Mesodermal cell (in vitro differentiated cells): ENCODE measurements at regions not wholly inside any gene's neighbourhood (a gene's known extent, or its start where the extent isn't known, plus 50 kb on each side); places are given as distances from the start of the nearest gene placed in this dataset.

Experiments
- H3K27ac ChIP-seq: 2 replicates; pipeline ENCODE4 v1.7.0; 2013; ENCODE audit warnings: mild to moderate bottlenecking, low read depth, low read length, moderate library complexity; ENCODE audit not compliant: severe bottlenecking
- H3K36me3 ChIP-seq: 2 replicates; pipeline ENCODE4 v1.7.1; 2013; ENCODE audit warnings: mild to moderate bottlenecking, low read length, moderate library complexity; ENCODE audit not compliant: control insufficient read depth, insufficient read depth
- H3K4me1 ChIP-seq: one replicate; pipeline ENCODE4 v1.7.1; 2013; ENCODE audit warnings: mild to moderate bottlenecking, low read length; ENCODE audit not compliant: insufficient read depth, control insufficient read depth, poor library complexity, severe bottlenecking
- H3K4me3 ChIP-seq: 2 replicates; pipeline ENCODE4 v1.7.0; 2013; ENCODE audit warnings: low read length, control low read depth, mild to moderate bottlenecking; ENCODE audit not compliant: insufficient read depth, poor library complexity, severe bottlenecking; ENCODE audit errors: extremely low read depth
- H3K9me3 ChIP-seq: 2 replicates; pipeline ENCODE4 v1.7.1; 2013; ENCODE audit warnings: mild to moderate bottlenecking, low read length, moderate library complexity; ENCODE audit not compliant: control insufficient read depth
- WGBS, 2 experiments: methylation state at CpG; one replicate each; pipeline ENCODE4 v1.1.5; 2013; ENCODE audit warnings: missing lambda C conversion rate in 2 of 2; ENCODE audit not compliant: insufficient coverage in 2 of 2; 5-methylcytosine and 5-hydroxymethylcytosine counted together

DNA sequence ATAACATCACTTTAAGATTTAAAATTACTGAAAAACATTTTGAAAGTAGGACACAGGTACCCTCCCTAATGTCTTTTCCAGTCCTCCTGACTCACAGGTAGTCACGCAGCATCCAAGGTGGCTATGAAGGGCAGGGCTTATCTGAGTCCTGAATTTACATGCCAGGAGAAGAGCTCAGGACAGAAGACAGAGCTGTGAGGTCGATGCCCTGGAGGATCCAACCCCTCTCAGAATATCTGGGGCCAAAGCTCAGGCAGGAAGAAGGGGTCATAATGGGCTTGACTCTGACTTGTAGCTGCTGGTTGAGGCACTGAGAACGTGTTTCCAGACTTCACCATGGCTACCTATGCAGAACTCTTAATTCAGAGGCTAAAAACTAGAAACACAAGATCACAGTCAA, 177.5 kb downstream of the AASDH start:
- 67 to 88% methylated on average over 1 of the region's 3 CpGs for WGBS, 2 experiments

DNA sequence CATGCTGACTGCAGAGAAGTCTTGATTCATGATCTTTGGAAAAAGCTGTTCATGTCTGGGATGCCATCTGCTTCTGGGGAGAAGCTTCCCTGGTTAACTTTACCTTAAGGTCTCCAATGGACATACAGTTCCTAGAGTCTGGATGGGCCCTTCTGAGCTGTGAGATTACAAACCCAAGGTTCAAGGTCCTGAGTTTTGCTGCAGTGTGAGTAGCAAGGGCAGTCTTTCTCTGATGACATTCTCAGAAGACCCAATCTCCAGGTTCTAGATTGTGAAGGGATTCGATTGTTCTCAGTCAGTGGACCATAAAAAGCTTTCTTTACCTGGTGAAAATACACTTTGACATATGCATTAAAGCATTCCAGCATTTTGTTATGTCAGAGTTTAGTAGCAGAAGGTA, 179.2 kb downstream of the AASDH start:
- Histone ChIP-seq H3K9me3 (peaks cover 7% of the 10 kb centered on the region), H3K36me3 (peaks cover 4% of the 10 kb centered on the region), H3K4me3 (no peak overlapping the region), H3K27ac (no peak overlapping the region), H3K4me1 (no peaks in the 10 kb centered on the region)
- WGBS, 2 experiments: 29% methylated on average over 1 of the region's 1 CpG; no CpG with 5 or more reads in 1 of the 2 experiments

More for the DNA sequence above, 177.5 kb downstream of the AASDH start:
- Histone ChIP-seq H3K36me3 (peaks cover 4% of the 10 kb centered on the region), H3K4me1 (no peaks in the 10 kb centered on the region), H3K9me3 (peaks cover 7% of the 10 kb centered on the region), H3K27ac (no peak overlapping the region), H3K4me3 (no peak overlapping the region)

DNA sequence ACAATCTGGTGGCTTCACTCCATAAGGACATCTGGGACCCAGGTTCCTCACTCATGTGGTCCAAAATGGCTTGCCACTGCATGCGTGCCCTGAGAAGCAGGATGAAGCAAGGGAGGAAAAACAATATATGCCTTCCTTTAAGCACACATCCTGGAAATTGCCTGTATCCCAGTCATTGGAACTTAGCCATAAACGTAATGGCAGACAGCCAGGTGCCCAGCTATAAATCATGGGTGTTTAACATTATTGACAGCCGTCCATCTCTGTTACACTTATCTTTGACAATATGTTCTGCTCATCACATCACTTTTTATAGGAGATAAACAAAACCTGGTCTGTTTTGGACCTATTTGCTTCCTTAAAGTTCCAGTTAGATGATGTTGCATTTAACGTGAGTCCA, 181.0 kb downstream of the AASDH start:
- Histone ChIP-seq H3K27ac (no peak overlapping the region), H3K9me3 (peaks cover 4% of the 10 kb centered on the region), H3K36me3 (peaks cover 4% of the 10 kb centered on the region), H3K4me1 (no peaks in the 10 kb centered on the region), H3K4me3 (no peak overlapping the region)
- 96 to 100% methylated on average over 2 to 3 of the region's 4 CpGs for WGBS, 2 experiments

DNA sequence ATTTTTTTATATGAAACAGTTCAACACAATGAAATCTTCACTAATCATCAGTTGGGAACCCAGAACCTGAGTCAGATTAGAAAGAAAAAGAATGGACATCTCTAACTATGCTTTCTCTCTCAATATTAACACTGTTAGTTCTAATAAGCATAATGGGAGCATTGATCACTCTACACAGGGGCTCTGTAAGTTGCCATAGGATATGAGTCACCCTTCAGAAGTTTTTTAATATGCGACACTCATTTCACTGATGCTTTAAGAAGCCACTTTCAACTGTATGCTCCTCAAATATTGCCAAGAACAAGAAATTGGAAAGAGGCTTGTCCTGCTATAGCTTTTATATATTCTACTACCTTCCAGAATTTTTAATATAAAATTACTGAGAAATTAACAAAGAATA, 187.0 kb downstream of the AASDH start:
- Histone ChIP-seq H3K36me3 (no peaks in the 10 kb centered on the region), H3K9me3 (no peaks in the 10 kb centered on the region)
- 75% methylated on average over 1 of the region's 1 CpG; no CpG with 5 or more reads in 1 of the 2 experiments for WGBS, 2 experiments

DNA sequence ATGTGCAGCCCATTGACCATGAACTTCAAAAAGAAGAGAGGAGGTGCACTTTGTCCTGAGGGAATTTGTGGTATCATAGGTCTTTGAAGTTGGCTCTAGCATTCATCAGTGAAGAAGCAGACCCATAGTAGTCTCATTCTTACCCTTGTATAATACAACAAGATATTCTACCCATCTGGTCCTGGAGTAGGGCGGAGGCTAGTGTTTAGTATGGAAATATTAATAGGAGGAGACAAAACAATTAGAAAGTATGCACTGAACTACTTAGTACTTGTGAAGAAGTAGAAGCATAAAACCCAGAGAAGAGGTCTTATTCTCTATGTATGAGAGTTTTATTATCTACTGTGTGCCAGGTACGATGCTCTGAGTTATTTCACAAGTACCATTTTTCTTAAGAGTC, 189.0 kb downstream of the AASDH start:
- H3K36me3 ChIP-seq: no peaks in the 10 kb centered on the region
- H3K4me3 ChIP-seq: no peak overlapping the region
- H3K9me3 ChIP-seq: no peaks in the 10 kb centered on the region
- 100% methylated on average over 1 of the region's 2 CpGs; no CpG with 5 or more reads in 1 of the 2 experiments for WGBS, 2 experiments
- H3K27ac ChIP-seq: no peak overlapping the region
- peaks cover 8% of the 10 kb centered on the region for H3K4me1 ChIP-seq

More for the DNA sequence above, 187.0 kb downstream of the AASDH start:
- H3K4me1 ChIP-seq: peaks cover 8% of the 10 kb centered on the region
- H3K4me3 ChIP-seq: no peak overlapping the region
- H3K27ac ChIP-seq: no peak overlapping the region

DNA sequence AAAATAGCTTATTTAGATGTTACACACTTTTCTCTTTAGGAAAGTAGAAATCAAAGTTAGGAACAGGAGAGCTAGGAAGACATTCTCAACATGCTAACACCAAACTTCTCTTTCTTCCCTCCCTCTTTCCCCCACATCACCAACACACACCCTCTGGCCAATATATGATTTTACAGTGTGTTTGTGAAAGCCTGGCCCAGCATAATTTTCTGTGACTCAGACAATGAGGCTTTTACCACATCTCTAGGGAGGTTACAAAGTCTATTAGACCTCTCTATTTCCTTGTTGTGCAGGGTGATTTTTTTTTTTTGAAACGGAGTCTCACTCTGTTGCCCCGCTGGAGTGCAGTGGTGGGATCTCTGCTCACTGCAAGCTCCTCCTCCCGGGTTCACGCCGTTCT, 189.9 kb downstream of the AASDH start:
- Histone ChIP-seq H3K27ac (no peak overlapping the region), H3K4me1 (peaks cover 8% of the 10 kb centered on the region), H3K36me3 (no peaks in the 10 kb centered on the region), H3K9me3 (no peaks in the 10 kb centered on the region), H3K4me3 (no peak overlapping the region)
- 94 to 96% methylated on average over 4 of the region's 5 CpGs for WGBS, 2 experiments

DNA sequence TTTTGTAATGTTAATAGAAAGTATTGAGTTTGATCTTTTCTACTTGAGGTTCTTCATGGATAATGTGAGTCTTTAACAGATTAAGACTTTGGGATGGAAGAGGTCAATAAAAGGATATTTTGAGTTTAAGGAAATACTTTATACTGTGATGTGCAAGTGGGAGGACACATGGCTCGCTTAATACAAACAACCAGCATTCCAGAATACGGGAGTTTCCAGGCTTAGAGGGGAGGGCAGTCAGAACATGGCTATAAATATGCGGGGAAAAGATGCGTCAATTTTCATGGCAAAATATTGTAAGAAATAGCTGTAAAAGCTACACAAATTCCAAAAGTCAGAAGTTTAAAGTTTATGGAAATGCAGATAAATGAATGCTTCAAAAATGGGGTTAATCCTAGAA, 192.3 kb downstream of the AASDH start:
- no peak overlapping the region for H3K27ac ChIP-seq
- H3K9me3 ChIP-seq: peaks cover 7% of the 10 kb centered on the region
- no CpG with 5 or more reads among the region's 4 CpGs for WGBS, 2 experiments
- H3K36me3 ChIP-seq: peaks cover 4% of the 10 kb centered on the region
- H3K4me3 ChIP-seq: no peak overlapping the region
- H3K4me1 ChIP-seq: peaks cover 2% of the 10 kb centered on the region

DNA sequence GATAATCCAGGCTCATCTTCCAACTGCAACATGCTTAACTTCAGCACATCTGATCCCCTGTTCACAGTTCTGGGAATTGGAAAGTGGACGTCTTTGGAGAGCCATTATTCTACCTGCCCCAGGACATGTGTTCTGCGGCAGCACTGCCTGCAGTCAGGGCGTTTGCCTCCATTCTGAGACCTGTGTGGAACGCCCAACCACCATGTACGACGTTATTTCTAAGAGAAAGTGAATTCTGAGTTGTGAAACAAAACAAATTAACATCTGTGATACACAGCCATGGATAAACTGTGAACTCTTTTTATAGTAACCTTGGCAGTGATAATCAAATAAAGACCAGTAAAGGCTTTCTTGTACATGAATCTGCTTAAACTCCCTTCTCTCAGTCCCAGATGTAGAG, 195.8 kb downstream of the AASDH start:
- Histone ChIP-seq H3K9me3 (peaks cover 7% of the 10 kb centered on the region), H3K36me3 (peaks cover 4% of the 10 kb centered on the region), H3K27ac (no peak overlapping the region), H3K4me3 (no peak overlapping the region), H3K4me1 (no peaks in the 10 kb centered on the region)
- WGBS, 2 experiments: 92 to 97% methylated on average over 4 to 6 of the region's 6 CpGs

DNA sequence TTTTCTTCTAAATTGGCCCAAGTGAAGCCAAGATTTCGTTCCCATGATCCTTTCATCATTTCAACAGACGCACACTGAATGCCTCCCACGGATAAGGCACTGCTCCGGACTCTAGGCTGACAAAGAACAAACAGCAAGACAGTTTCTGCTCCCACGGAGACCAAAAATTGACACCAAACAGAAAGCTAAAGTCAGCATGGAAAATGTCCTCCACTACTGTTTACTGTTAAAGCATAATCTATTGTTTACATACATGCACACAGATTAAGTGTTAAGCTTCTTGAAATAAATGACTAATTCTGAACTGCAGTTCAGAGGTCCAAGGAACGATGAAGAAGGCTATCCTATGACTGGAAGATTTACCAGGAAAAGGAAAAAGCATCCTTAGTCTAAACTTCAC, 199.6 kb downstream of the AASDH start:
- peaks cover 7% of the 10 kb centered on the region for H3K9me3 ChIP-seq
- no peak overlapping the region for H3K4me3 ChIP-seq
- H3K27ac ChIP-seq: no peak overlapping the region
- H3K4me1 ChIP-seq: no peaks in the 10 kb centered on the region
- peaks cover 4% of the 10 kb centered on the region for H3K36me3 ChIP-seq
- 79% methylated on average over 3 to 6 of the region's 6 CpGs for WGBS, 2 experiments

DNA sequence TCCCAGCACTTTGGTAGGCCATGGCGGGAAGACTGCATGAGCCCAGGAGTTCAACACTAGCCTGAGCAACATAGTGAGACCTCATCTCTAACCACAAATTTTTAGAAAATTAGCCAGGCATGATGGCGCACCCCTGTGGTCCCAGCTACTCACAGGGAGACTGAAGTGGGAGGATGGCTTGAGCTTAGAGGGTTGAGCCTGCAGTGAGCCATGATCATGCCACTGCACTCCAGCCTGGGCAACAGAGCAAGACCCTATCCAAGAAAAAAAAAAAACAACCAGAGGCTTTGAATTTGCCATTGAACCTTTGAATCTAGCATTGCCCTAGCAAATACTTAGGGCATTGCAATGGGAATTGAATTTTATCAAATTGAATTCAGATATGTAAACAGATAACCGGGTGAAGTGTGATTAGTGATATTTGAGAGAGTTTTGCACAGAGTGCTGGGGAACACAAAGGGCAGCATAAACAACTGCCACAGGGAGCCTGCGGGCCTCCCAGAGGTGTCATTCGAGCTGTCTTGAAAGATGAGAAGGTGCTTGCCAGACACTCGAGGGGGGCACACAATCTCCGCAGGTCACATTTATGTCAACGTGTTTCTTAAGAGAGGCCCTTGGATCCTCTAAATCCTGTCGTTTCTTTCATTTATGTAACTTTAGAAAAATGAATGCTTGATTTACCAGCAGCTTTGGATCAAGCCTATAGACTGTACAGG, 200.3 kb downstream of the AASDH start:
- Histone ChIP-seq H3K4me3 (no peak overlapping the region), H3K36me3 (peaks cover 4% of the 10 kb centered on the region), H3K4me1 (no peaks in the 10 kb centered on the region), H3K9me3 (peaks cover 7% of the 10 kb centered on the region), H3K27ac (no peak overlapping the region)
- 68 to 71% methylated on average over 4 to 6 of the region's 9 CpGs for WGBS, 2 experiments

DNA sequence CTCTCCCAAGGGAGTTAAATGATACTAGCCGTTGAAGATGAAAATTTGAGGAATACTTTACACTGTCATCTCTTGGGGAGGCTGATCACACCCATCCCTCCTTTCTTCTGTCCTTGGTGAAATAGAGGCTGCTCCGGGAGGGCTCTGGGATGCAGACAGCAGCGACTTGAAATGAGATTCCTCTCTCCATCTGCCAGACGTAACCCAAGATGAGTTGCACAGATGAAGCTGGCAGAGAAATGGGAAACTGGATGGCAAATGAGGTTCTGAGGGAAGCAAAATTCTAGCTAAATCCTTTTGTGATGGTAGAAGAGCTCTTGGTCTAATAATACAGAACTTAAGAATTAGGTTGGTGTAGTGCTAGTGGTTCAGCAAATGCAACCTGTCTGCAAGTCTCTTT, 201.4 kb downstream of the AASDH start:
- no peak overlapping the region for H3K27ac ChIP-seq
- peaks cover 4% of the 10 kb centered on the region for H3K4me1 ChIP-seq
- H3K4me3 ChIP-seq: no peak overlapping the region
- WGBS, 2 experiments: 78 to 90% methylated on average over 1 to 2 of the region's 4 CpGs
- peaks cover 4% of the 10 kb centered on the region for H3K36me3 ChIP-seq
- peaks cover 5% of the 10 kb centered on the region for H3K9me3 ChIP-seq
